HepG2 (cell line): ENCODE measurements at regions not wholly inside any gene's neighbourhood (a gene's known extent, or its start where the extent isn't known, plus 50 kb on each side); places are given as distances from the start of the nearest gene placed in this dataset.

Source experiments
- ATAC-seq: fragments of 200-7000 bp; cut with Tn5 transposase; 3 replicates; pipeline ENCODE4 v1.9.1; 2020; ENCODE audit warnings: mild to moderate bottlenecking, moderate library complexity
- BruUV-seq: library from RNA; stranded (reverse); fragments of 400-500 nt; replicated peaks from 2 replicates; lab custom pipeline; 2021; lab: Mats Ljungman, UMichigan
- CTCF ChIA-PET: fragments of 300-600 bp; formaldehyde crosslinking; extraction: SDS; loops from one replicate; lab custom pipeline; 2021; ENCODE audit warnings: low total read pairs, inconsistent platforms, low intra/inter-chr PET ratio; lab: Yijun Ruan, JAX
- POLR2A ChIA-PET: fragments of 350-600 bp; sonication (Branson Sonifier 250); formaldehyde crosslinking; loops from one replicate; lab custom pipeline; 2020; ENCODE audit warnings: antibody characterized with exemption, inconsistent platforms; lab: Yijun Ruan, JAX
- DNase-seq: peaks from one replicate; pipeline ENCODE4 v3.0.0-alpha.2; 2015; ENCODE audit warnings: low spot score
- FAIRE-seq: peaks from 3 replicates; lab custom pipeline; 2011; peaks lifted over from hg19 to GRCh38; lab: Jason Lieb, UNC
- H2AFZ ChIP-seq: one replicate; pipeline ENCODE4 v1.6.1; 2011; ENCODE audit warnings: low read length, inconsistent platforms
- H3K27ac ChIP-seq: fragments of 300-600 bp; 3 replicates; pipeline ENCODE4 v1.8.0; 2011; ENCODE audit warnings: mixed run types, mild to moderate bottlenecking, mixed read lengths, low read length, inconsistent platforms; ENCODE audit not compliant: insufficient read depth; ENCODE audit errors: extremely low read length
- H3K27me3 ChIP-seq, 2 experiments: fragments of 200-600 bp in 1 of 2; 2 replicates in 1 of 2; 3 replicates in 1 of 2; pipeline versions ENCODE4 v1.6.0 to v1.8.0; 2011; ENCODE audit warnings: low read length in 2 of 2, mild to moderate bottlenecking in 2 of 2, moderate library complexity in 2 of 2, inconsistent platforms in 1 of 2; ENCODE audit not compliant: insufficient read depth in 2 of 2, control insufficient read depth in 1 of 2
- H3K36me3 ChIP-seq, 2 experiments: fragments of 200-600 bp in 1 of 2; replicated peaks in 1 of 2; 2 replicates in 1 of 2; 3 replicates in 1 of 2; pipeline versions ENCODE4 v1.5.1 to v1.8.0; 2011; ENCODE audit warnings: low read length in 2 of 2, inconsistent platforms in 1 of 2; ENCODE audit not compliant: insufficient read depth in 2 of 2, control insufficient read depth in 1 of 2
- H3K4me1 ChIP-seq: 2 replicates; pipeline ENCODE4 v1.5.1; 2012; ENCODE audit warnings: low read length, inconsistent platforms; ENCODE audit not compliant: insufficient read depth
- H3K4me2 ChIP-seq: 2 replicates; pipeline ENCODE4 v1.6.0; 2011; ENCODE audit warnings: low read depth, low read length, inconsistent platforms
- H3K4me3 ChIP-seq, 3 experiments: fragments of 200-600 bp in 1 of 3; sonication (generic), shearing (Covaris generic) in 1 of 3; replicated peaks in 1 of 3; 2 replicates each; pipeline ENCODE4 v1.5.1; 2011 to 2016; ENCODE audit warnings: low read length in 3 of 3, inconsistent platforms in 2 of 3, low read depth in 2 of 3, mild to moderate bottlenecking in 2 of 3, control low read depth in 1 of 3, mixed read lengths in 1 of 3; ENCODE audit not compliant: insufficient read depth in 1 of 3
- H3K79me2 ChIP-seq: one replicate; pipeline ENCODE4 v1.6.1; 2011; ENCODE audit warnings: low read length, inconsistent platforms; ENCODE audit not compliant: insufficient read depth
- H3K9ac ChIP-seq: 2 replicates; pipeline ENCODE4 v1.6.0; 2011; ENCODE audit warnings: mild to moderate bottlenecking, low read depth, low read length, inconsistent platforms; ENCODE audit not compliant: insufficient read depth
- H3K9me3 ChIP-seq: 2 replicates; pipeline ENCODE4 v1.5.1; 2012; ENCODE audit warnings: mild to moderate bottlenecking, low read length
- H4K20me1 ChIP-seq: 2 replicates; pipeline ENCODE4 v1.6.0; 2011; ENCODE audit warnings: inconsistent platforms, mild to moderate bottlenecking, low read length, moderate library complexity; ENCODE audit not compliant: insufficient read depth
- BRCA1 ChIP-seq: sonication (generic); formaldehyde crosslinking; IDR thresholded peaks from 2 replicates; pipeline ENCODE4 v1.4.0; 2020; ENCODE audit warnings: missing genetic modification reagents
- MEF2D ChIP-seq: sonication (generic); formaldehyde crosslinking; IDR thresholded peaks from 2 replicates; pipeline ENCODE4 v1.5.1; 2020; ENCODE audit warnings: mild to moderate bottlenecking, missing genetic modification reagents
- MEIS1 ChIP-seq: sonication (generic); formaldehyde crosslinking; IDR thresholded peaks from 2 replicates; pipeline ENCODE4 v1.9.0; 2021; ENCODE audit warnings: mild to moderate bottlenecking, missing genetic modification reagents, moderate library complexity, borderline replicate concordance
- SALL2 ChIP-seq: sonication (generic); formaldehyde crosslinking; IDR thresholded peaks from 2 replicates; pipeline ENCODE4 v1.8.1; 2023; ENCODE audit warnings: mild to moderate bottlenecking, missing genetic modification reagents, inconsistent platforms
- SMAD9 ChIP-seq: sonication (generic); formaldehyde crosslinking; IDR thresholded peaks from 2 replicates; pipeline ENCODE4 v1.5.1; 2020; ENCODE audit warnings: mild to moderate bottlenecking, missing genetic modification reagents
- ZFP36 ChIP-seq: fragments of 150-350 bp; IDR thresholded peaks from 2 replicates; pipeline ENCODE4 v1.6.1; 2018; ENCODE audit warnings: borderline replicate concordance, low read length, low read depth; ENCODE audit not compliant: partially characterized antibody
- ZNF687 ChIP-seq: sonication (generic); formaldehyde crosslinking; IDR thresholded peaks from 2 replicates; pipeline ENCODE4 v1.5.1; 2020; ENCODE audit warnings: mild to moderate bottlenecking, missing genetic modification reagents, moderate library complexity
- ZNF772 ChIP-seq: sonication (generic); formaldehyde crosslinking; IDR thresholded peaks from 2 replicates; pipeline ENCODE4 v1.5.0; 2020; ENCODE audit warnings: mild to moderate bottlenecking, missing genetic modification reagents
- ZNF891 ChIP-seq: sonication (generic); formaldehyde crosslinking; IDR thresholded peaks from 2 replicates; pipeline ENCODE4 v1.5.0; 2020; ENCODE audit warnings: mild to moderate bottlenecking, missing genetic modification reagents
- WGBS: methylation state at CpG from one replicate; pipeline ENCODE4 v1.1.6; 2017; ENCODE audit warnings: low lambda C conversion rate; 5-methylcytosine and 5-hydroxymethylcytosine counted together
- in situ Hi-C: cut with HindIII; loops from 2 replicates; pipeline ENCODE4 v1.10.0; 2017; ENCODE audit warnings: low pct_unique_long_range_greater_than_20kb; ENCODE audit not compliant: extremely low pct_ligation_motif_present
- intact Hi-C: fragments of 100-400 bp; cut with micrococcal nuclease; formaldehyde crosslinking; loops from one replicate; pipeline ENCODE4 v1.10.0; 2022; ENCODE audit not compliant: unreplicated experiment
- TF ChIP-seq, protein P1 (sequence below): IDR thresholded peaks from 2 replicates; pipeline ENCODE4 v1.6.1; 2016; ENCODE audit warnings: missing compliant biosample characterization, missing genetic modification reagents, borderline replicate concordance

DNA sequence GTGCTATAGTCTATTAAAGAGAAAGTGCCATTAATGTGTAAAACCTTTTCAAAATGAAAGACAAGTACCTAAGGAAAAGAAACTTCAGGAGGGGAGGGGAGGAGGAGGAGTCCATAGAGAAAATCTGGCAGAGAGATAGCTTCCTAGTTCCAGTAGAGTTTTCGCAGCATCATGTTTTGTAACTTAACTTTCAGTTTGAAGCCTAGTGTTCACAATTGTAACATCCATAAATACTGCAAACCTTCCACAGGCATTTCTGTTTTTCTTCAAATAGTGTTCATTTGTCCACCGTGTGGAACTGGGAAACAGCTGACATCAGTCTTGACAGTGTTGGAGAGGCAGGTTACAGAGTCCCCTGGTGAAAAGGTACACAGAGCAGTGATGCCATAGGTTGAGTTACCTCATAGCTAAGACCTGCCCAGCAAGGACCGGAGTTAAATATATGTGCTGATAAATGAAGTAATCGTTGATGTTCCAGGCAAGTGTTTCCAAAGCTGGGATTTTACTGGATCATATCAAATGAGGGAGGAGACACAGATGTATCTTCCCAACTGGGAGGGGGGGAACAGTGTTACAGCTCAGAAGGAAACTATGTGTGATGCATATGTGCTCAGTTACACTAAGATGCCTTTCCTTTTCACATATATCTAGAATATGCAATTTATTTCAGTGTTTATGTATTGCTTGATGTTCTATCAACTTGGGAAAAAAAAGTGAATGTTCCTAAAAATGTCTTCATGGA is 369.5 kb upstream of the FAM241A start:
- FAIRE-seq: no peak

More for the DNA sequence above, 369.5 kb upstream of the FAM241A start:
- POLR2A ChIA-PET: no interaction called here
- Histone ChIP-seq H3K9me3 (no peaks in the 10 kb centered on the region), H3K27ac (no peak overlapping the region), H3K4me1 (no peaks in the 10 kb centered on the region), H4K20me1 (no peaks in the 10 kb centered on the region), H3K4me3 (no peak overlapping the region), H2AFZ (no peak overlapping the region), H3K79me2 (no peaks in the 10 kb centered on the region), H3K27me3 (no peaks in the 10 kb centered on the region), H3K4me2 (no peak overlapping the region), H3K36me3 (no peaks in the 10 kb centered on the region), H3K9ac (no peak overlapping the region)
- 13% methylated on average over 4 of the region's 4 CpGs for WGBS
- no peak for TF ChIP-seq BRCA1
- TF ChIP-seq, protein P1, sequence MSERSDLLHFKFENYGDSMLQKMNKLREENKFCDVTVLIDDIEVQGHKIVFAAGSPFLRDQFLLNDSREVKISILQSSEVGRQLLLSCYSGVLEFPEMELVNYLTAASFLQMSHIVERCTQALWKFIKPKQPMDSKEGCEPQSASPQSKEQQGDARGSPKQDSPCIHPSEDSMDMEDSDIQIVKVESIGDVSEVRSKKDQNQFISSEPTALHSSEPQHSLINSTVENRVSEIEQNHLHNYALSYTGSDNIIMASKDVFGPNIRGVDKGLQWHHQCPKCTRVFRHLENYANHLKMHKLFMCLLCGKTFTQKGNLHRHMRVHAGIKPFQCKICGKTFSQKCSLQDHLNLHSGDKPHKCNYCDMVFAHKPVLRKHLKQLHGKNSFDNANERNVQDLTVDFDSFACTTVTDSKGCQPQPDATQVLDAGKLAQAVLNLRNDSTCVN: no peak
- TF ChIP-seq ZNF772 (CRISPR knock-in tag): no peak
- no peak for TF ChIP-seq ZNF687
- no peak for TF ChIP-seq ZNF891
- TF ChIP-seq ZFP36: no peak
- TF ChIP-seq SMAD9 (CRISPR knock-in tag): no peak
- TF ChIP-seq MEF2D (CRISPR knock-in tag): no peak
- TF ChIP-seq SALL2 (CRISPR knock-in tag): no peak
- TF ChIP-seq MEIS1: no peak
- intact Hi-C loops: no loop called here
- DNase-seq (no peak), ATAC-seq (no peak)
- CTCF ChIA-PET: no interaction called here
- BruUV-seq: no TSS peak
- in situ Hi-C loops: no loop called here
